Ishikawa (cell line): ENCODE measurements at regions not wholly inside any gene's neighbourhood (a gene's known extent, or its start where the extent isn't known, plus 50 kb on each side); places are given as distances from the start of the nearest gene placed in this dataset.

Experiments
- CEBPB ChIP-seq: IDR thresholded peaks from 2 replicates; pipeline ENCODE4 v1.6.1; 2012
- EGR1 ChIP-seq: IDR thresholded peaks from 2 replicates; pipeline ENCODE4 v1.6.1; 2012
- TAF1 ChIP-seq: IDR thresholded peaks from 2 replicates; pipeline ENCODE4 v1.6.1; 2012; ENCODE audit warnings: low read depth, mild to moderate bottlenecking

DNA sequence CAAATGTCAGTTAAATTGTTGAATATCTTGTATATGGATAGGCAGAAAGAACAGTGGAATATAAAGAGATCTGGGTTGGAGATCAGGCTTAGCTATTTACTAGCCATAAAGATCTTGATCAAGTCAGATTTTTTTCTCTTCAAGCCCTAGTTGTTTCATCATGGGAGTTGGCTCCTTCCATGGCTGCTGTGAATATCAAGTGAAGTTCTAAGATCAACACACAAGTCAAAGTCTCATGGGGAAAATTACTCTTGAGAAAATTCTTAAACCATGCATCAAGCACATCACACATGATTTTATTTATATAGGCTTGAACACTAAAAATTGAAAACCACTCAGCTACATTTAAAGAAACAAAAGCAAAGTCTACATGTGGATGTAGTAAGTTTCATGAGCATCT lies 79.8 kb downstream of the C1D start:
- TF ChIP-seq EGR1 = no peak
- TF ChIP-seq TAF1 = no peak
- no peak for TF ChIP-seq CEBPB
